HS-5 (cell line): ENCODE measurements at regions not wholly inside any gene's neighbourhood (a gene's known extent, or its start where the extent isn't known, plus 50 kb on each side); places are given as distances from the start of the nearest gene placed in this dataset.
"Not testable (repeated sequence)": the region's sequence is repeated elsewhere in the genome, so short reads cannot be mapped to it uniquely, and the experiment has no call there.

Experiments used
- DNase-seq: peaks from one replicate; pipeline ENCODE4 v3.0.0-alpha.2; 2012; ENCODE audit warnings: low read depth

GRCh38 chr7:89401099-89401498 lies 605.6 kb upstream of the TEX47 start:
- peak; percentile 23 for DNase-seq

- DNase-seq: no peak
Measured at GRCh38 chr7:89401690-89402089, 606.2 kb upstream of the TEX47 start.

- DNase-seq: no peak
Measured at GRCh38 chr7:89451911-89452310, 656.4 kb upstream of the TEX47 start.

GRCh38 chr7:89456556-89456955 lies 661.0 kb upstream of the TEX47 start:
- DNase-seq: no peak

- no peak for DNase-seq
Measured at GRCh38 chr7:89458114-89458513, 662.6 kb upstream of the TEX47 start.

- DNase-seq: no peak
Measured at GRCh38 chr7:89474456-89474855, 678.9 kb upstream of the TEX47 start.

- DNase-seq: no peak
Measured at GRCh38 chr7:89477991-89478390, 676.3 kb upstream of the STEAP1 start.

- no peak for DNase-seq
Measured at GRCh38 chr7:89495704-89496103, 658.6 kb upstream of the STEAP1 start.

GRCh38 chr7:89500084-89500483 lies 654.2 kb upstream of the STEAP1 start:
- DNase-seq: no peak

- DNase-seq: no peak
Measured at GRCh38 chr7:89503281-89503680, 651.0 kb upstream of the STEAP1 start.

- DNase-seq: no peak
Measured at GRCh38 chr7:89507034-89507433, 647.2 kb upstream of the STEAP1 start.

- no peak for DNase-seq
Measured at GRCh38 chr7:89511900-89512299, 642.4 kb upstream of the STEAP1 start.

GRCh38 chr7:89514970-89515369 lies 639.3 kb upstream of the STEAP1 start:
- no peak for DNase-seq

- DNase-seq: no peak
Measured at GRCh38 chr7:89517815-89518214, 636.5 kb upstream of the STEAP1 start.

- no peak for DNase-seq
Measured at GRCh38 chr7:89549768-89550167, 604.5 kb upstream of the STEAP1 start.

- peak; percentile 5 for DNase-seq
Measured at GRCh38 chr7:89554209-89554608, 600.1 kb upstream of the STEAP1 start.

- no peak for DNase-seq
Measured at GRCh38 chr7:89559596-89559995, 594.7 kb upstream of the STEAP1 start.

GRCh38 chr7:89563597-89563996 lies 590.7 kb upstream of the STEAP1 start:
- DNase-seq: no peak

GRCh38 chr7:89584896-89585295 lies 569.4 kb upstream of the STEAP1 start:
- DNase-seq: no peak

GRCh38 chr7:89593125-89593524 lies 561.1 kb upstream of the STEAP1 start:
- DNase-seq: no peak

GRCh38 chr7:89602984-89603383 lies 551.3 kb upstream of the STEAP1 start:
- no peak for DNase-seq

GRCh38 chr7:89605362-89605761 lies 548.9 kb upstream of the STEAP1 start:
- no peak for DNase-seq

- DNase-seq: no peak
Measured at GRCh38 chr7:89606511-89606910, 547.8 kb upstream of the STEAP1 start.

GRCh38 chr7:89607792-89608191 lies 546.5 kb upstream of the STEAP1 start:
- no peak for DNase-seq

GRCh38 chr7:89616829-89617228 lies 537.4 kb upstream of the STEAP1 start:
- not testable (repeated sequence) for DNase-seq
